ENCODE measurements at regions not wholly inside any gene's neighbourhood (a gene's known extent, or its start where the extent isn't known, plus 50 kb on each side); places are given as distances from the start of the nearest gene placed in this dataset.

GRCh38 chr4:19879330-19879729 lies 372.4 kb upstream of the SLIT2 start:
- Histone ChIP-seq H2AFZ (ENCODE audit: low read length) (no peak overlapping the region), H3K79me2 (ENCODE audit: insufficient read depth, low read length) (no peaks in the 10 kb centered on the region), H2BK12ac (ENCODE audit: insufficient read length, low read depth, low read length) (no peak overlapping the region), H2BK5ac (ENCODE audit: insufficient read length, low read length) (no peak overlapping the region), H3K9me3 (ENCODE audit: control insufficient read depth, low read depth, low read length) (no peaks in the 10 kb centered on the region), H3K23ac (ENCODE audit: insufficient read length, low read depth, low read length) (no peak overlapping the region), H3K9ac (ENCODE audit: extremely low read depth, insufficient read length, low read length) (no peak overlapping the region), H3K18ac (ENCODE audit: insufficient read length, low read depth, low read length) (no peak overlapping the region), H2AK5ac (ENCODE audit: insufficient read length, low read length) (no peak overlapping the region), H3K23me2 (ENCODE audit: insufficient read length, low read depth, low read length, poor library complexity, severe bottlenecking) (no peaks in the 10 kb centered on the region), H2BK15ac (ENCODE audit: low read depth, low read length) (no peak overlapping the region), H3K14ac (ENCODE audit: insufficient read depth, low read length) (no peak overlapping the region), H4K20me1 (ENCODE audit: control insufficient read depth, insufficient read depth, insufficient read length) (no peaks in the 10 kb centered on the region), H3K27me3 (ENCODE audit: insufficient read depth, low read length) (no peaks in the 10 kb centered on the region), H4K91ac (ENCODE audit: insufficient read length, low read depth, low read length) (no peak overlapping the region), H3K4me2 (ENCODE audit: insufficient read depth, insufficient read length, low read length) (no peak overlapping the region), H3K4me1 (ENCODE audit: insufficient read depth, low read length) (no peaks in the 10 kb centered on the region), H4K5ac (ENCODE audit: insufficient read length, low read depth, low read length) (no peak overlapping the region), H3T11ph (ENCODE audit: low read length) (no peak overlapping the region), H2BK120ac (ENCODE audit: low read depth, low read length, poor library complexity, severe bottlenecking) (no peak overlapping the region), H4K8ac (replicated peaks; ENCODE audit: insufficient read length, low read depth, low read length) (no peak overlapping the region), H2BK20ac (ENCODE audit: low read depth, low read length, poor library complexity, severe bottlenecking) (no peak overlapping the region), H3K56ac (ENCODE audit: insufficient read length, low read depth, low read length) (no peak overlapping the region), H3K4ac (ENCODE audit: low read depth, low read length) (no peak overlapping the region), H3K79me1 (ENCODE audit: insufficient read depth, low read depth, low read length, poor library complexity, severe bottlenecking) (no peaks in the 10 kb centered on the region), H3K27ac (ENCODE audit: insufficient read length, low read depth, low read length) (no peak overlapping the region)
- Mint-ChIP-seq H3K4me1 (0 out of 4 replicates have a peak, but pooled peaks cover 0 to 5% of the 10 kb centered on the region in 2 experiments), H3K9me3 (no peaks in the 10 kb centered on the region; a peak in 1 of 5 replicates), H3K36me3 (ENCODE audit: insufficient read depth in 1 of 3, low read depth in 3 of 3) (no peaks in the 10 kb centered on the region), H3K27me3 (ENCODE audit: low read depth) (no peaks in the 10 kb centered on the region; the same call in 1 of the 2 replicates), H3K27ac (no peak overlapping the region), H3K4me3 (no peak overlapping the region)
- WGBS (ENCODE audit: extremely low coverage, insufficient read length, low lambda C conversion rate) = no CpG with 5 or more reads among the region's 5 CpGs
- DNase-seq = no peak
- no peak for TF ChIP-seq CTCF (conservative IDR thresholded peaks at IDR 0.05)
